Smooth muscle cell (in vitro differentiated cells): ENCODE measurements at regions not wholly inside any gene's neighbourhood (a gene's known extent, or its start where the extent isn't known, plus 50 kb on each side); places are given as distances from the start of the nearest gene placed in this dataset.

Experiments used
- DNase-seq: peaks from one replicate; lab custom pipeline; 2025; ENCODE audit not compliant: unreplicated experiment; lab: John Stamatoyannopoulos, UW
- H2AFZ ChIP-seq: fragments of 200-600 bp; sonication (generic); 2 replicates; pipeline ENCODE4 v1.6.0; 2016; ENCODE audit warnings: antibody characterized with exemption, low read depth, mild to moderate bottlenecking
- H3F3A ChIP-seq: fragments of 200-600 bp; sonication (generic); 2 replicates; pipeline ENCODE4 v1.6.0; 2017; ENCODE audit warnings: antibody characterized with exemption, low read depth
- H3K27ac ChIP-seq: fragments of 200-600 bp; sonication (generic); 2 replicates; pipeline ENCODE4 v1.5.1; 2016; ENCODE audit warnings: low read depth, mild to moderate bottlenecking
- H3K27me3 ChIP-seq: fragments of 200-600 bp; sonication (generic); 2 replicates; pipeline ENCODE4 v1.6.1; 2016; ENCODE audit warnings: low read depth, mild to moderate bottlenecking
- H3K36me3 ChIP-seq: fragments of 200-600 bp; sonication (generic); 2 replicates; pipeline ENCODE4 v1.5.1; 2016; ENCODE audit warnings: low read depth
- H3K4me1 ChIP-seq: fragments of 200-600 bp; sonication (generic); 2 replicates; pipeline ENCODE4 v1.5.1; 2016; ENCODE audit warnings: low read depth
- H3K4me2 ChIP-seq: fragments of 200-600 bp; sonication (generic); 2 replicates; pipeline ENCODE4 v1.6.0; 2016; ENCODE audit warnings: mild to moderate bottlenecking
- H3K4me3 ChIP-seq: fragments of 200-600 bp; sonication (generic); 2 replicates; pipeline ENCODE4 v1.5.1; 2016; ENCODE audit warnings: mild to moderate bottlenecking
- H3K79me2 ChIP-seq: fragments of 200-600 bp; sonication (generic); 2 replicates; pipeline ENCODE4 v1.6.0; 2016; ENCODE audit warnings: low read depth, mild to moderate bottlenecking
- H3K9ac ChIP-seq: fragments of 200-600 bp; sonication (generic); 2 replicates; pipeline ENCODE4 v1.6.0; 2016; ENCODE audit warnings: low read depth
- H3K9me3 ChIP-seq: fragments of 200-600 bp; sonication (generic); replicated peaks from 2 replicates; pipeline ENCODE4 v1.5.1; 2016; ENCODE audit warnings: low read depth
- H4K20me1 ChIP-seq: fragments of 200-600 bp; sonication (generic); 2 replicates; pipeline ENCODE4 v1.6.0; 2016; ENCODE audit warnings: low read depth
- CTCF ChIP-seq: fragments of 200-600 bp; sonication (generic); IDR thresholded peaks from 2 replicates; pipeline ENCODE4 v1.5.1; 2017; ENCODE audit warnings: borderline replicate concordance, mild to moderate bottlenecking, antibody characterized with exemption; ENCODE audit not compliant: insufficient read depth, poor library complexity, severe bottlenecking
- WGBS: methylation state at CpG from one replicate; pipeline ENCODE4 v1.1.7; 2016; ENCODE audit warnings: low lambda C conversion rate; 5-methylcytosine and 5-hydroxymethylcytosine counted together

GRCh38 chr6:84333842-84334241 is 106.4 kb upstream of the CEP162 start:
- WGBS, result 67% methylated on average over 5 of the region's 5 CpGs
- Histone ChIP-seq H2AFZ (no peak overlapping the region), H3K27ac (no peak overlapping the region), H3K4me3 (no peak overlapping the region), H3K4me1 (no peaks in the 10 kb centered on the region), H3K4me2 (no peak overlapping the region), H3K79me2 (no peaks in the 10 kb centered on the region), H3K27me3 (peaks cover 5% of the 10 kb centered on the region), H3F3A (no peaks in the 10 kb centered on the region), H4K20me1 (no peaks in the 10 kb centered on the region), H3K36me3 (no peaks in the 10 kb centered on the region), H3K9me3 (no peaks in the 10 kb centered on the region), H3K9ac (no peak overlapping the region)
- TF ChIP-seq CTCF, result no peak
- DNase-seq, result no peak

GRCh38 chr6:84332139-84333034 is 104.9 kb upstream of the CEP162 start:
- DNase-seq, result no peak
- no peaks in the 10 kb centered on the region for H3K9me3 ChIP-seq
- H3K36me3 ChIP-seq, result no peaks in the 10 kb centered on the region
- no peaks in the 10 kb centered on the region for H3F3A ChIP-seq
- no peak overlapping the region for H3K4me2 ChIP-seq
- no peak overlapping the region for H2AFZ ChIP-seq
- peaks cover 5% of the 10 kb centered on the region for H3K27me3 ChIP-seq
- no peaks in the 10 kb centered on the region for H3K79me2 ChIP-seq
- no peak overlapping the region for H3K4me3 ChIP-seq
- H4K20me1 ChIP-seq, result no peaks in the 10 kb centered on the region
- no peak overlapping the region for H3K9ac ChIP-seq
- no peak overlapping the region for H3K27ac ChIP-seq
- H3K4me1 ChIP-seq, result no peaks in the 10 kb centered on the region
- 91% methylated on average over 3 of the region's 3 CpGs for WGBS
- no peak for TF ChIP-seq CTCF

GRCh38 chr6:84330325-84330724 is 102.9 kb upstream of the CEP162 start:
- Histone ChIP-seq H3K27ac (no peak overlapping the region), H3K4me3 (no peak overlapping the region), H3K36me3 (no peaks in the 10 kb centered on the region), H3K79me2 (no peaks in the 10 kb centered on the region), H3K27me3 (peaks cover 5% of the 10 kb centered on the region), H3K9me3 (no peaks in the 10 kb centered on the region), H3K4me1 (no peaks in the 10 kb centered on the region), H4K20me1 (no peaks in the 10 kb centered on the region), H3K9ac (no peak overlapping the region), H3K4me2 (no peak overlapping the region), H2AFZ (no peak overlapping the region), H3F3A (no peaks in the 10 kb centered on the region)
- 82% methylated on average over 2 of the region's 2 CpGs for WGBS
- no peak for TF ChIP-seq CTCF
- no peak for DNase-seq

- no peak for TF ChIP-seq CTCF
- Histone ChIP-seq H2AFZ (no peak overlapping the region), H3K36me3 (no peaks in the 10 kb centered on the region), H3K9ac (no peak overlapping the region), H3K27me3 (peaks cover 5% of the 10 kb centered on the region), H3K4me3 (no peak overlapping the region), H3K9me3 (no peaks in the 10 kb centered on the region), H4K20me1 (no peaks in the 10 kb centered on the region), H3K4me2 (no peak overlapping the region), H3F3A (no peaks in the 10 kb centered on the region), H3K27ac (no peak overlapping the region), H3K79me2 (no peaks in the 10 kb centered on the region), H3K4me1 (no peaks in the 10 kb centered on the region)
- DNase-seq, result no peak
- WGBS, result 75% methylated on average over 2 of the region's 2 CpGs
Observed at GRCh38 chr6:84329516-84329915, 102.1 kb upstream of the CEP162 start.
